Cerebellar cortex (tissue), 1 donor: ENCODE measurements at regions not wholly inside any gene's neighbourhood (a gene's known extent, or its start where the extent isn't known, plus 50 kb on each side); places are given as distances from the start of the nearest gene placed in this dataset.

ENCODE experiments used
- DNase-seq: peaks from one replicate; pipeline ENCODE4 v3.0.0-alpha.2; 2015; ENCODE audit warnings: low spot score

- no peak for DNase-seq
Observed at GRCh38 chr5:159422910-159423309, 92.6 kb upstream of the IL12B start.

GRCh38 chr5:159424123-159424522 is 93.8 kb upstream of the IL12B start:
- no peak for DNase-seq

DNA sequence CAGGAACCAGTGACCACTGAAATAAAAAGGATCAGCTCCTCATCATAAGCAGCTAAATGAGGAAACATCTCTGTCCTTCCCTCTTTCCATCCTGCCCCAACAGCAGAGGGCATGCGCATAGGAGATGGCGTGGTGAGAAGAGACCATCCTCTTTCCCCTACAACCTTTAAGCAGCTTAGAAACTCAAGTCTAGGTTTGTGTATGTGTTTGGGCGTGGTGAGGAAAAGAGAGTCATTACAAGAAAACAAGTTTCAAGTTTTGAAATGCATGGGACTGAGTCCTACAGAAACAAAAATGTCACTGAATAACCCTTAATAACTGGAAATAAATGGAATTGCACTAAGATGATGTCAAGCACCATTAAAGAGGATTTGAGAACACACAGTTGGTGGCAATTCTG is 96.4 kb upstream of the IL12B start:
- DNase-seq, result no peak

- DNase-seq, result no peak
Observed at GRCh38 chr5:159427180-159428012, 97.1 kb upstream of the IL12B start.

- DNase-seq, result no peak
Observed at GRCh38 chr5:159430361-159431012, 100.2 kb upstream of the IL12B start.

- no peak for DNase-seq
Observed at GRCh38 chr5:159435855-159436254, 105.6 kb upstream of the IL12B start.

- no peak for DNase-seq
Observed at GRCh38 chr5:159438092-159438491, 107.8 kb upstream of the IL12B start.

- no peak for DNase-seq
Observed at GRCh38 chr5:159439002-159439401, 108.7 kb upstream of the IL12B start.

DNA sequence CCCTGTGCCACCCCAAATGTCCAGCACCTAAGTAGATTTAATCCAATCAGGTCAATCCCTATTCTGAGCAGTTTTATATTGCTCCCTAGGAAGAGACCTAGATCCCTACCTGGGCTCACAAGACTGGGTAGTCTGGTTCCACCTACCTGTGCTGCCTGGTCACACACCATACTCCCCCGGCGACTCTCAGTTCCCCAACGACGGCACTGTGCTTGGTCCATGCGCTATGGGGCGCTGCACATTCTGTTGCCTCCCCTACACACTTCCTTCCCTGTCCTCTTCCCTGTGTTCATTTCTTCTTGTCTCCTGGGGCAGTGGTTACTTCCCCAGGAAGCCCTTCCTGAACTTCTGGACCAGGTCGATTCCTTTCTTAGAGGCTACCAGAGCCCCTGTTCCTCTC is 109.9 kb upstream of the IL12B start:
- DNase-seq, result no peak

GRCh38 chr5:159440968-159441367 is 110.7 kb upstream of the IL12B start:
- no peak for DNase-seq

GRCh38 chr5:159441441-159441840 is 111.2 kb upstream of the IL12B start:
- DNase-seq, result peak; percentile 21

GRCh38 chr5:159442206-159442850 is 112.0 kb upstream of the IL12B start:
- no peak for DNase-seq

DNA sequence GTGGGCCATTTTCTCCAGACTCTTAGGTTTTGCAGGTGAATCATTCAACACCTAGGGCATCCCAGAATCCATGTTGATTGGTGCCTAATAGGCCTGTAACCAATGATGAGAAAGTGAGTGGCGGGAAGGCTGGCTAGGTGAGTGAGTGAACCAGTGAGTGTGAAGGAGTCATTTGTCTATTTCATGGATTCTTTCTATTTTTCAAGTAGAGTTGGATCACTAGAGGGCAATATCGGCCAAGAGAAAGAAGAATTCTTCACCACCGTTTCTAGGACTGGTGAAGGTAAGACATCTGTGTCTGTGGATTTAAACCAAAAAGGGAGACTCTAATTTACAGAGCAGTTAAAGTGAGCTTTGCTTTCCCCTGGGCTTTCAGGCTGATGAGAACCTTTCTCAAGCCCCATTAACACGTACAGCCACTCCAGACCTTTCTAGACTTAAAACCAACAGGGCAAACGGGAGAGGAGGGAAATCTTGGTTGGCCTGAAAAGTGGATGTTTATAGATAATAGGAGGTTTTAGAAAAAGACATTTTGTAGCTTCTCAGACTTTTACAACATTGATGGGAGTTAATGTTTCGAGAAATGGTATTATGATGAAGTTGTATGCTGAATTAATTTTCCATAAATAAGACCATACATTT is 114.3 kb upstream of the IL12B start:
- DNase-seq, result peak; percentile 82

DNA sequence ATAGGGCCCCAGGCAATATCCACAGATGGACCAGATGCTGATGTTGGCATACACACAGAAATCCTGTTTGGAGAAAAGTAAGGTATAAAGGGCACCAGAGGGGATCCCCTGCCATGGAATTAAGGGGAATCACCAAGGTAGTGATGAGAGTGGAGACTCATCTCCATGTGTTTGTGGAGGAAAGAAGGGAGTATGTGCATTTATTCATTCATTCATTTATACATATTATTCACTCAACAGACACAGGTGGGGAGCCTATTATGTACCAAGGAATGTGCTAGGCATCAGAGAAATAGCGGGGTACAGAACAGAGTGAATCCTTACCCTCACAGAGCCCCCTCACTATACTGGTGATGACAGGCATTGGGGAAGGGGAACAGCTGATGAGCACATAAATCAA is 116.8 kb upstream of the IL12B start:
- DNase-seq, result no peak

DNA sequence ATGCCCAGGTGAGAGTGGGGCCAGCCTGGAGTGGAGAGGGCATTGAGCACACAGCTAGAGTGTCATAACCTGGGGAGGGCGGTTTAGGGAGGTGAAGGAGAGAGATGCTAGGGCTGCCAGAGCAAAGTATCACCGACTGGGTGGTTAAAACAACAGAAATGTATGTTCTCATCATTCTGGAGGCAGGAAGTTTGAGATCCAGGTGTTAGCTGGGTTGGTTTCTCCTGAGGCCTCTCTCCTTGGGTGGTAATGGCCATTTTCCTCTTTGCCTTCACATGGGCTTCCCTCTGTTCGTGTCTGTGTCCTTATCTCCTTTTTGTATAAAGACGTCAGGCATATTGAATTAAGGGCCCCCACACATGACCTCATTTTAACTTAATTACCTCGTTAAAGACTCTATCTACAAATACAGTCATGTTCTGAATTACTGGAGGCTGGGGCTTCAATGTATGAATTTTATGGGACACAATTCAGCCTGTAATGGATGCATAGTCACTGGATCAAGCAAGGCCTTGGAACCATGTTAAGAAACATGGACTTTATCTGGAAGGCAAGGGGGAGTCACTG is 118.6 kb upstream of the IL12B start:
- no peak for DNase-seq

GRCh38 chr5:159449925-159450324 is 119.6 kb upstream of the IL12B start:
- no peak for DNase-seq

DNA sequence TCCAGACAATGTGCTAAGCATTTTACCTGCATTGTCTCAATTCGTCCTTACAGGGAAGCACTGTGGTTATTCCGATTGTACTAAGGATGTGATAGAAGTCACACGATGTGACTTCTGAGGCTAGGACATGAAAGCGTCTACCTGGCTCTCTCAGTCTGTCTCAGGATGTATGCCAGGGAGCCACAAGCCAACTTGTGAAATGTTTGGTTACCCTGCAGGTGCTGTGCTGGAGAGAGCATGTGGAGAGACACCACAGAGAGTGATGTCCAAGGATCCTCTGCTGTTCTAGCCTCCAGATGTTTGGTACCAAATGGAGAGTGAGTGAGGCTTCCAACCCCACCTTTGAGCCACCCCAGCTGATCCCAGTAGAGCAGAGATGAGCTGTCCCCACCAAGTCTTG is 120.1 kb upstream of the IL12B start:
- no peak for DNase-seq

GRCh38 chr5:159451197-159452052 is 121.1 kb upstream of the IL12B start:
- DNase-seq, result no peak

DNA sequence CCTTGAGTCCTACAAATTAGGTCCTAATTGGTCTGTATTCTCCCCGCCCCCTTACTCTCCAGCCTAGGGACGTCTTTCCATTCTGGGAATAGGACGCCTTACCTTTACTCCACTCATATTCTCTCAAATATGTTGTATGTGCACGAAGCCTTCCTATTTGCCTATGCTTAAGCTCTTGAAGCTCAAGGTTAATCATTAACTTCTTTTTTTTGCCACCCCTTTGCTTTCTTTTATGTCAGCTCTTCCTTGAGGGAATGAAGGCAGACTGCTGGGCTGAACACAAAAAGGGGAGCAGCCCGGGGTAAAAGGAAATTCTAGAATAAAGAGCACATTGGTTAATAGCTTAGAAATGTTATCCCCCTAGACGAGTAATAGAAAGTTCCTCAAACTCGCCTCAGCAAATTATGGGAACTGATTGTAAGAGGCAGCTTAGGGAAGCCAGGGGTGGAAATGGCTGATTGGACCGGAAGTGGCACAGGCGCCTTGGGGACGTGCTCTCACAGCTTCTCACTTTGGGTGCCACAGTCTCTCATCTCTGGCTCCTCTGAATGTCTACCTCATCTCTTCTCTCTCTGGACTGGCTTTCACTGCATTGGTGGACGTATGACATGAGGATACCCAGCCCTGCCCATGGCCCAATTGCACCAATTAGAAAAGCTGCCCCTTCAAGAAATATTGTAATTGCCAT is 122.3 kb upstream of the IL12B start:
- no peak for DNase-seq

DNA sequence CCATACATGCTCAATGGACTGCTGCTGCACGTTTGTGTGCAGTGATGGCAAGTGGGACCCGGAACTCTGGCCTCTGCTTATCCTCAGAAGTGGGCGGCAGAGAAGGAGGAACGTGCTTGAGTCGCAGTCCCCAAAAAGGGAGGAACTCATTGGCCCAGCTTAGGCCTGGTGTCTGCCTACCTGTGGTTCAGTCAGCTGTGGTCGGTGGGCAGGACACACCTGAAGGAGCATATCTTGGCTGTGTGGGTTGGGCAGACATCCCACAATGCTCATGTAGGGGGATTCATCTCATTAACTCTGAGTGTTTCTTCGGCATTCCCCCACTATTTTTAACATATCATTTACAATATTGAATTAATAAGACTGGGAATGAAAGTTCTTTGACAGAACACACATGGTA is 122.9 kb upstream of the IL12B start:
- no peak for DNase-seq

DNA sequence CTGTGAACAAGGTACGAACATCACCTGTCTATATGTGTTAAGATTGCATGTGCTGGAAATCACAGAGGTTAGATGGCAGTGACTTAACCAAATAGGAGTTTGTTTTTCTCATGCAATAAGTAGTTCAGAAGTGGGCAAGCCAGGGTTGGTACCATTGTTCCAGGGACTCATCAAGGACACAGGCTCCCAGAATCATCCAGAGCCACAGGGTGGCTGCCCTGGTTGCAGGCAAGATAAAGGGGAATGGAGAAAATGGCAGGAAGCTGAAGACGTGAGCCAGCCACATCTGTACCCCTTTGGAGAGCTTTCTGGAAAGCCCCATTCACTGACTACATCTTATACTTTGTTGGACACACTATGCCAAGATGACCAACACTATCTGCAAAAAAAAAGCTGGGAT is 126.0 kb upstream of the IL12B start:
- no peak for DNase-seq
